PC-3 (cell line): ENCODE measurements at regions not wholly inside any gene's neighbourhood (a gene's known extent, or its start where the extent isn't known, plus 50 kb on each side); places are given as distances from the start of the nearest gene placed in this dataset.

Experiments
- EZH2 ChIP-seq: fragments of 300-600 bp; sonication (generic); IDR thresholded peaks from one replicate; pipeline ENCODE4 v1.6.1; 2017; ENCODE audit warnings: antibody characterized with exemption, mild to moderate bottlenecking, low read length; ENCODE audit not compliant: unreplicated experiment
- EZH2phosphoT487 ChIP-seq: fragments of 300-600 bp; sonication (generic); IDR thresholded peaks from 2 replicates; pipeline ENCODE4 v1.6.1; 2018; ENCODE audit warnings: mild to moderate bottlenecking, antibody characterized with exemption, low read length, borderline replicate concordance
- TF ChIP-seq, protein P1 (sequence below): fragments of 300-600 bp; sonication (generic); conservative IDR thresholded peaks from 2 replicates; pipeline ENCODE4 v1.5.1; 2017; ENCODE audit warnings: antibody characterized with exemption, low read depth, mild to moderate bottlenecking, low read length

DNA sequence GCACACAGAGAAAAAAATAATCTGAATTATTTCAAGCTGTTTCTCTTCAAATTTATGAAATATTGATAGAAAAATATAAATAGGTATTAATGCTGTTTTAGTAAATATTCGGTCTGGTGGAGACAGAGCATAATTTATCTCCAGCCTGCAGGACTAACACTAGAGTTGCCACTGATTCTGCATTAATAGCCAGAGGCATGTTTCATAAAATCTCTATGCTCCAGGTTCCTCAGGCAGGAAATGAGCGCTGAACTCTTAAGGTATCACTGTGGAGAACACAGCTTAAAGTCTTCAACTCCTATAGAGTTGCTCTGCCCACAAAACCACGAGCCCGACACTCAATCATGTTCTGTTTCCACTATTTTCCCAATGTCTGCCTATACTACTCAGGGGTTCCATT, 470.0 kb upstream of the TMPO start:
- TF ChIP-seq EZH2 = no peak
- TF ChIP-seq, protein P1, sequence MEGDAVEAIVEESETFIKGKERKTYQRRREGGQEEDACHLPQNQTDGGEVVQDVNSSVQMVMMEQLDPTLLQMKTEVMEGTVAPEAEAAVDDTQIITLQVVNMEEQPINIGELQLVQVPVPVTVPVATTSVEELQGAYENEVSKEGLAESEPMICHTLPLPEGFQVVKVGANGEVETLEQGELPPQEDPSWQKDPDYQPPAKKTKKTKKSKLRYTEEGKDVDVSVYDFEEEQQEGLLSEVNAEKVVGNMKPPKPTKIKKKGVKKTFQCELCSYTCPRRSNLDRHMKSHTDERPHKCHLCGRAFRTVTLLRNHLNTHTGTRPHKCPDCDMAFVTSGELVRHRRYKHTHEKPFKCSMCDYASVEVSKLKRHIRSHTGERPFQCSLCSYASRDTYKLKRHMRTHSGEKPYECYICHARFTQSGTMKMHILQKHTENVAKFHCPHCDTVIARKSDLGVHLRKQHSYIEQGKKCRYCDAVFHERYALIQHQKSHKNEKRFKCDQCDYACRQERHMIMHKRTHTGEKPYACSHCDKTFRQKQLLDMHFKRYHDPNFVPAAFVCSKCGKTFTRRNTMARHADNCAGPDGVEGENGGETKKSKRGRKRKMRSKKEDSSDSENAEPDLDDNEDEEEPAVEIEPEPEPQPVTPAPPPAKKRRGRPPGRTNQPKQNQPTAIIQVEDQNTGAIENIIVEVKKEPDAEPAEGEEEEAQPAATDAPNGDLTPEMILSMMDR = no peak
- TF ChIP-seq EZH2phosphoT487 = no peak
